ENCODE measurements at regions not wholly inside any gene's neighbourhood (a gene's known extent, or its start where the extent isn't known, plus 50 kb on each side); places are given as distances from the start of the nearest gene placed in this dataset.

GRCh38 chr9:110133059-110133458, 74.9 kb downstream of the C9orf152 start:
- intact Hi-C loops (cut with DNase I; ENCODE audit: low total_unique reads) = no loop called here
- DNase-seq = no peak
- whole genome bisulfite sequencing, 2 donors = 80 to 84% methylated on average over 3 of the region's 3 CpGs
- H3K4me3 ChIP-seq = no peak overlapping the region
- no peaks in the 10 kb centered on the region for H3K27me3 ChIP-seq
- TF ChIP-seq POLR2A (IDR thresholded peaks at IDR 0.05) (no peak), CTCF (IDR thresholded peaks at IDR 0.05) (no peak)
- no peak overlapping the region for H3K27ac ChIP-seq
- peaks cover 8% of the 10 kb centered on the region for H3K4me1 ChIP-seq
- no peaks in the 10 kb centered on the region for H3K36me3 ChIP-seq (ENCODE audit: low read depth, missing control alignments)
- no peaks in the 10 kb centered on the region for H3K9me3 ChIP-seq

DNA sequence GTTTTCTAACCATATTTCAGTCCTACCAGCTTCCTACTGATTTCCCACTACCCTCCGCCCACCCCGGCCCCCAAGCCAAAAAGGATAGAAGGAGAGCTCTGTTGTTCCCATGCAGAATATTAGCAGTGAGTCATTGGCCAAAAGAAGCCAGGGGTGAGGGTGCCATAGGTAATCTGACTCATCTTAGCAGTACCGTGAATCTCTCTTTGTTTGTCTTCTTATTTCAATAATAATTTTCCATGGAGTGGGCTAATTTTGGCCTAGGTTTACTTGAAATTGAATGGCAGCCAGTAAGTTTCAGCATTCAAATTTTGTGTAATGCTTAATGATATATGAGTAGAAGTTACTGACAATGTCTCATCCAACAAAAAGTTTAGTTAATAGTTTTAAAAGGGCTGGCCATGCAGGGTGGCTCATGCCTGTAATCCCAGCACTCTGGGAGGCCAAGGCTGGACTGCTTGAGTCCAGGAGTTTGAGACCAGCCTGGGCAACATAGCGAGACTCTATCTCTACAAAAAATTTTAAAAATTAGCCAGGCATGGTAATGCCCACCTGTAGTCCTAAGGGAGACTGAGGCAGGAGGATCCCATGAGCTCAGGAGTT, 74.2 kb downstream of the C9orf152 start:
- WGBS, 2 donors = 78 to 84% methylated on average over 4 of the region's 4 CpGs
- no peak for TF ChIP-seq CTCF (IDR thresholded peaks at IDR 0.05)
- no peak for TF ChIP-seq POLR2A (IDR thresholded peaks at IDR 0.05)
- intact Hi-C loops (cut with DNase I; ENCODE audit: low total_unique reads) = no loop called here

DNA sequence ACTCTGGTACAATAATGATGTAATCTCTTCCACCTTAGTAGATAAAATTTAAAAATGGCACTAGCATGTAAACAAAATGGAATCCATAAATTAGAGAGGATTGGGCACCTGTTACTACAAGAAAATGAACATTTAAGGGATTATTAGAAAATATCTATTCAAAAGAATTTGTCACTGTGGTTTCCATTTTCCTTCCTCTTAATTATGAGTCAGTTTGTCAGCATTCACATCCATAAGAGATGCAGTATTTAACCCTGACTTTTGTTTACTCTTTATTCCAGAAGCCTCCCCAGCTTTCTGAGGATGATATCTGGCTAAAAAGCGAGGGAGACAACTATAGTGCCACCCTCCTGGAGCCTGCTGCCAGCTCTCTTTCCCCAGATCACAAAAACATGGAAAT, 72.1 kb downstream of the C9orf152 start:
- H3K36me3 ChIP-seq (ENCODE audit: low read depth, missing control alignments) = no peaks in the 10 kb centered on the region
- H3K4me1 ChIP-seq = no peaks in the 10 kb centered on the region
- no peaks in the 10 kb centered on the region for H3K9me3 ChIP-seq
- TF ChIP-seq CTCF (IDR thresholded peaks at IDR 0.05) (no peak), POLR2A (IDR thresholded peaks at IDR 0.05) (no peak)
- intact Hi-C loops (cut with DNase I; ENCODE audit: low total_unique reads) = no loop called here
- no peak overlapping the region for H3K4me3 ChIP-seq
- H3K27ac ChIP-seq = no peak overlapping the region
- WGBS, 2 donors = 94 to 97% methylated on average over 1 of the region's 1 CpG
- no peak for DNase-seq
- H3K27me3 ChIP-seq = no peaks in the 10 kb centered on the region

More for the DNA sequence above, 74.2 kb downstream of the C9orf152 start:
- Histone ChIP-seq H3K36me3 (ENCODE audit: low read depth, missing control alignments) (no peaks in the 10 kb centered on the region), H3K4me1 (peaks cover 1% of the 10 kb centered on the region), H3K27me3 (no peaks in the 10 kb centered on the region), H3K27ac (no peak overlapping the region), H3K4me3 (no peak overlapping the region), H3K9me3 (no peaks in the 10 kb centered on the region)
- DNase-seq = no peak

DNA sequence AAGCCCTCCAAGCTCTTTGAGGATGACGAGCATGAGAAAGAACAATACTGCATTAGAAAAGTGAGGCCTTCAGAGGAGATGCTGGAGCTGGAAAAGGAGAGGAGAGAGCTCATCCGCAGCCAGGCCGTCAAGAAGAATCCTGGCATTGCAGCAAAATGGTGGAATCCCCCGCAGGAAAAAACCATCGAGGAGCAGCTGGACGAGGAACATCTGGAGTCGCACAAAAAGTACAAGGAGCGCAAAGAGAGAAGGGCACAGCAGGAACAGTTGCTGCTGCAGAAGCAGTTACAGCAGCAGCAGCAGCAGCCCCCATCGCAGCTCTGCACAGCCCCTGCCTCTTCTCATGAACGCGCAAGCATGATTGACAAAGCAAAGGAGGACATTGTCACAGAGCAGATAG, 71.2 kb downstream of the C9orf152 start:
- 64 to 82% methylated on average over 11 of the region's 11 CpGs for WGBS, 2 donors
- intact Hi-C loops (cut with DNase I; ENCODE audit: low total_unique reads) = no loop called here
- Histone ChIP-seq H3K27ac (no peak overlapping the region), H3K4me1 (no peaks in the 10 kb centered on the region), H3K4me3 (no peak overlapping the region), H3K27me3 (no peaks in the 10 kb centered on the region), H3K9me3 (no peaks in the 10 kb centered on the region), H3K36me3 (ENCODE audit: low read depth, missing control alignments) (no peaks in the 10 kb centered on the region)
- no peak for DNase-seq
- no peak for TF ChIP-seq POLR2A (IDR thresholded peaks at IDR 0.05)
- TF ChIP-seq CTCF (IDR thresholded peaks at IDR 0.05) = no peak

GRCh38 chr9:110140276-110140675, 67.7 kb downstream of the C9orf152 start:
- Histone ChIP-seq H3K4me3 (no peak overlapping the region), H3K36me3 (ENCODE audit: low read depth, missing control alignments) (no peaks in the 10 kb centered on the region), H3K9me3 (no peaks in the 10 kb centered on the region), H3K27ac (no peak overlapping the region), H3K27me3 (no peaks in the 10 kb centered on the region), H3K4me1 (no peaks in the 10 kb centered on the region)
- intact Hi-C loops (cut with DNase I; ENCODE audit: low total_unique reads) = no loop called here
- no peak for TF ChIP-seq POLR2A (IDR thresholded peaks at IDR 0.05)
- TF ChIP-seq CTCF (IDR thresholded peaks at IDR 0.05) = no peak
- 85 to 94% methylated on average over 4 of the region's 4 CpGs for WGBS, 2 donors
- DNase-seq = no peak

Data from testis (tissue), 2 donors.